ENCODE measurements at regions not wholly inside any gene's neighbourhood (a gene's known extent, or its start where the extent isn't known, plus 50 kb on each side); places are given as distances from the start of the nearest gene placed in this dataset.
"Not testable (repeated sequence)": the region's sequence is repeated elsewhere in the genome, so short reads cannot be mapped to it uniquely, and the experiment has no call there.

DNA sequence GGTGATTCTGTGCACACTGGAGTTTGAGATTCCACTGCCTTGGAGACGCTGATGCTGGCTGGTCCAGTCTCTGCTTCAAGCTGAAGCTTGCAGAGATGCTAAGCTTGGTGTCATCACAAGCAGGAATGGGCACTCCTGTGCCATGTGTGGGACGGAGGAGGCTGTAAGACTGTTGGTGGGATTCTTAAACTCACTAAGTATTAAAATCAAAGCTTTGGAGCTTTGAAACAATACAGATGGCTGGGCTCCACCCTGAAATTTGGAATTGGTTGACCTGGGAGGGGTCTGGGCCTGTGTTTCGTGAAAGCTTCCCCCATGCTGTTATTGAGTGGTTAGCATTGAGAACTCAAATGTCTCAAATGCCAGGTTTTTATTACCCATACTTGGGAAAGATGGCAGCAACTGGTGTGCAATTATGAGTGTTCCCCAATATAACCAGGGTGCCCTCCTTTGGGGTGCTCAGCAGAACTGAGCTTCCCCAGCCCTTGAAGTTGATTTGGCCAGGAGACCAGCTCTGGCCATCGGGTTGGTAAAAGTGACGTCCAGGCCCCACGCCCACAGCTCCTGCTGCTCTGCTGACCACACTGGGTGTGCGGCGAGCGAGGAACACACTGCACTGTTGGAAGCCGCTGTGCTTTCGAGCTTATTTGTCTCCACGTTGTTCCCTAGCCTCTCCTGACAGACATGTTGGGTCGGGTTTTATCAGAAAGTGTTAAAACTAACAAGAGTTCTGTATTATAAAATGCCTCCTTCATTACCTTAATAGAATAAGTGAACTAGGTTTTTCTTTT is 377.7 kb downstream of the GLRX3 start:
- Mint-ChIP-seq H3K27me3 (peaks cover 6% of the 10 kb centered on the region), H3K4me3 (no peak overlapping the region)

GRCh38 chr10:130515670-130516069 is 379.5 kb downstream of the GLRX3 start:
- no peak overlapping the region for H3K4me3 Mint-ChIP-seq
- no peaks in the 10 kb centered on the region for H3K4me1 Mint-ChIP-seq
- H3K36me3 Mint-ChIP-seq = no peaks in the 10 kb centered on the region
- H3K27me3 Mint-ChIP-seq = peaks cover 1% of the 10 kb centered on the region
- peaks cover 13% of the 10 kb centered on the region for H3K9me3 Mint-ChIP-seq
- no peak overlapping the region for H3K27ac Mint-ChIP-seq

More for the DNA sequence above, 377.7 kb downstream of the GLRX3 start:
- Mint-ChIP-seq H3K9me3 (no peaks in the 10 kb centered on the region), H3K4me1 (no peaks in the 10 kb centered on the region), H3K27ac (no peak overlapping the region), H3K36me3 (no peaks in the 10 kb centered on the region)

- Mint-ChIP-seq H3K27ac (no peak overlapping the region), H3K4me3 (no peak overlapping the region), H3K9me3 (peaks cover 13% of the 10 kb centered on the region), H3K4me1 (no peaks in the 10 kb centered on the region), H3K27me3 (peaks cover 1% of the 10 kb centered on the region), H3K36me3 (no peaks in the 10 kb centered on the region)
These were observed 380.0 kb downstream of the GLRX3 start for GRCh38 chr10:130516141-130516735.

- H3K27ac Mint-ChIP-seq, H3K27me3 Mint-ChIP-seq, H3K4me3 Mint-ChIP-seq, H3K4me1 Mint-ChIP-seq, H3K36me3 Mint-ChIP-seq: not testable (repeated sequence)
- peaks cover 13% of the 10 kb centered on the region for H3K9me3 Mint-ChIP-seq
These were observed 382.7 kb downstream of the GLRX3 start for GRCh38 chr10:130518921-130519320.

DNA sequence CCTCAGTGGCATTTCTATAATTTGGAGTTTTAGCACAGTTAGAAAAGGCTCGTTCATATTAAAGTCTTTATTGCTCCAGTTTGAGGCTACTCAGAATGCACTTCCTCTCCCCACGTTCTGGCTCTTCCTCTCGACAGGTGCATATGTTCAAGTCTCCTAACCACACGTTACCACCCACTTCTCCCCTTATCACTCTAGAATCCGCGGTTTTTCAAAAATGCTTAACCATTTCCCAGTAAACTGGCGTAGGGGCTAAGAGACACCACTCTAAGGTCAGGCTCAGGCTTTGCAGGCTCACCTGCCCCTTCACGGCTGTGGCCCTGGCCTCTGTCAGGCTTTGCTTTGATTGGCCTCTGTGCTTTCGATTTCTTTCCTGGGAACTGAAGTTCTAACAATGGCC is 383.6 kb downstream of the GLRX3 start:
- H3K27me3 Mint-ChIP-seq = peaks cover 1% of the 10 kb centered on the region
- no peaks in the 10 kb centered on the region for H3K4me1 Mint-ChIP-seq
- H3K36me3 Mint-ChIP-seq = no peaks in the 10 kb centered on the region
- H3K27ac Mint-ChIP-seq = no peak overlapping the region
- H3K9me3 Mint-ChIP-seq = peaks cover 13% of the 10 kb centered on the region
- H3K4me3 Mint-ChIP-seq = no peak overlapping the region

- H3K36me3 Mint-ChIP-seq = no peaks in the 10 kb centered on the region
- peaks cover 5% of the 10 kb centered on the region for H3K9me3 Mint-ChIP-seq
- H3K27me3 Mint-ChIP-seq = no peaks in the 10 kb centered on the region
- no peak overlapping the region for H3K4me3 Mint-ChIP-seq
- no peaks in the 10 kb centered on the region for H3K4me1 Mint-ChIP-seq
- no peak overlapping the region for H3K27ac Mint-ChIP-seq
These were observed 395.1 kb downstream of the GLRX3 start for GRCh38 chr10:130531312-130531711.

DNA sequence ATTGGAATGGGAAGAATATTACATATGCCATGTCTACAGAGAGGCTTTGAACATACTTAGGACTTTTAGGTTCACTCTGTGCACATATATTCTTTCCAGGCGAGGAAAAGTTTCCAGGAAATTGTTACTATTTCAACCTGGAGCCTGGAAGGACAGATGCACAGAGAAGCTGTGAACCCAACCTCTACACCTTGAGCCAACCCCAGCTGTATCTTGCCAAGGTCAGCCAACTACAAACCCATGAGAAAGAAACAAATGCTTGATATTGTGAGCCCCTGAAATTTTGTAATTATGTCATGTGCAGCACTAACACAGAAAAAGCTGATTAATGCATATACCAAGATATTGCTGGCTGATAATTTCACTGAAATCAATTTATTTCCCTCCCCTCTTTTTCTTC is 404.9 kb downstream of the GLRX3 start:
- Mint-ChIP-seq H3K9me3 (no peaks in the 10 kb centered on the region), H3K36me3 (no peaks in the 10 kb centered on the region), H3K4me1 (no peaks in the 10 kb centered on the region), H3K4me3 (no peak overlapping the region), H3K27ac (no peak overlapping the region), H3K27me3 (peaks cover 6% of the 10 kb centered on the region)

- H3K27me3 Mint-ChIP-seq = peaks cover 6% of the 10 kb centered on the region
- H3K4me1 Mint-ChIP-seq = no peaks in the 10 kb centered on the region
- H3K9me3 Mint-ChIP-seq = no peaks in the 10 kb centered on the region
- H3K27ac Mint-ChIP-seq = no peak overlapping the region
- H3K36me3 Mint-ChIP-seq = no peaks in the 10 kb centered on the region
- no peak overlapping the region for H3K4me3 Mint-ChIP-seq
These were observed 406.6 kb downstream of the GLRX3 start for GRCh38 chr10:130542761-130543160.

- H3K4me3 Mint-ChIP-seq = no peak overlapping the region
- peaks cover 6% of the 10 kb centered on the region for H3K27me3 Mint-ChIP-seq
- H3K4me1 Mint-ChIP-seq = no peaks in the 10 kb centered on the region
- no peaks in the 10 kb centered on the region for H3K36me3 Mint-ChIP-seq
- no peak overlapping the region for H3K27ac Mint-ChIP-seq
- no peaks in the 10 kb centered on the region for H3K9me3 Mint-ChIP-seq
These were observed 407.6 kb downstream of the GLRX3 start for GRCh38 chr10:130543794-130544193.

GRCh38 chr10:130545122-130545521 is 408.9 kb downstream of the GLRX3 start:
- Mint-ChIP-seq H3K36me3 (no peaks in the 10 kb centered on the region), H3K9me3 (no peaks in the 10 kb centered on the region), H3K27me3 (peaks cover 6% of the 10 kb centered on the region), H3K27ac (no peak overlapping the region), H3K4me3 (no peak overlapping the region), H3K4me1 (no peaks in the 10 kb centered on the region)

- no peak overlapping the region for H3K27ac Mint-ChIP-seq
- no peaks in the 10 kb centered on the region for H3K9me3 Mint-ChIP-seq
- no peaks in the 10 kb centered on the region for H3K4me1 Mint-ChIP-seq
- H3K27me3 Mint-ChIP-seq = peaks cover 6% of the 10 kb centered on the region
- no peak overlapping the region for H3K4me3 Mint-ChIP-seq
- no peaks in the 10 kb centered on the region for H3K36me3 Mint-ChIP-seq
These were observed 409.5 kb downstream of the GLRX3 start for GRCh38 chr10:130545697-130546096.

- Mint-ChIP-seq H3K4me3 (no peak overlapping the region), H3K27me3 (peaks cover 6% of the 10 kb centered on the region), H3K9me3 (no peaks in the 10 kb centered on the region), H3K4me1 (no peaks in the 10 kb centered on the region), H3K27ac (no peak overlapping the region), H3K36me3 (no peaks in the 10 kb centered on the region)
These were observed 410.6 kb downstream of the GLRX3 start for GRCh38 chr10:130546841-130547240.

GRCh38 chr10:130547368-130547767 is 411.2 kb downstream of the GLRX3 start:
- no peak overlapping the region for H3K4me3 Mint-ChIP-seq
- H3K27ac Mint-ChIP-seq = no peak overlapping the region
- no peaks in the 10 kb centered on the region for H3K36me3 Mint-ChIP-seq
- no peaks in the 10 kb centered on the region for H3K4me1 Mint-ChIP-seq
- peaks cover 6% of the 10 kb centered on the region for H3K27me3 Mint-ChIP-seq
- no peaks in the 10 kb centered on the region for H3K9me3 Mint-ChIP-seq

DNA sequence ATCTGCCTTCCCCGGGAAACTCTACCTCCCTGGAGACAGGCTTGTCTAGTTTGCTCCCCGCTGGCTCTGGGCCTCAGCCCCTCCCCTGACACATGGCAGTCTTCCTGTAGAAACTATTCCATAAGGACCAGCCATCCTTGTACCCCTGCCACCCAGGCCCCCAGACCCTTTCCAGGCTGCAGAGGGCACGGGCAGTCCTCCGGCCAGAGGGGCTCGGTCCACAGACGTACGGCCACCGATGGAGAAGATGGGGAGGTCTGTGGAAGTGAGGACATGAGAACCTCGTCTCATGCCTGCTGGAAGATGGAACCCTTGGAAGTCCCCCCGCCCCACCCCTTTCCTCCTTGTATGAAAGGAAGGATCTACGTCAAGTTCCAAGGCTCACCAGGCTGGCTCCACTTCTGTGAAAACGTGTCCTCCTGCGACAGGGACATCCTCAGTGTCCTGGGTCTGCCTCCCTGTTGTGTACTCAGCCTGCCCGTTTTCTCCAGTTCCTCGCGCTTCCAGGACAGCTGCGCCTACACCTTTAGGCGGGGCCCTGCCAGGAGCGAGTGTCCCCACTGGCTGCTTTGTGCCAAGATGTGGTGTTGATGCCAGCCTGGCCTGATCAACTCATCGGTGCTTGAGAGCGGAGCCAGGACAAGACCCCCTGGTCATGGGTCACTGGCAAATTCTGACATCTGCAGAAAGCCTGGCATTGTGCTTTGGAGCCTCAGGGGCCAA is 414.9 kb downstream of the GLRX3 start:
- H3K27me3 Mint-ChIP-seq = no peaks in the 10 kb centered on the region
- no peaks in the 10 kb centered on the region for H3K9me3 Mint-ChIP-seq
- no peak overlapping the region for H3K4me3 Mint-ChIP-seq
- no peak overlapping the region for H3K27ac Mint-ChIP-seq
- H3K36me3 Mint-ChIP-seq = no peaks in the 10 kb centered on the region
- no peaks in the 10 kb centered on the region for H3K4me1 Mint-ChIP-seq

GRCh38 chr10:130551676-130552075 is 415.5 kb downstream of the GLRX3 start:
- H3K27me3 Mint-ChIP-seq = no peaks in the 10 kb centered on the region
- no peak overlapping the region for H3K27ac Mint-ChIP-seq

GRCh38 chr10:130553826-130554225 is 417.6 kb downstream of the GLRX3 start:
- H3K27me3 Mint-ChIP-seq = no peaks in the 10 kb centered on the region
- no peaks in the 10 kb centered on the region for H3K4me1 Mint-ChIP-seq
- no peaks in the 10 kb centered on the region for H3K36me3 Mint-ChIP-seq
- no peaks in the 10 kb centered on the region for H3K9me3 Mint-ChIP-seq
- no peak overlapping the region for H3K4me3 Mint-ChIP-seq
- H3K27ac Mint-ChIP-seq = no peak overlapping the region

More at GRCh38 chr10:130551676-130552075, 415.5 kb downstream of the GLRX3 start:
- H3K9me3 Mint-ChIP-seq = no peaks in the 10 kb centered on the region
- H3K36me3 Mint-ChIP-seq = no peaks in the 10 kb centered on the region
- no peak overlapping the region for H3K4me3 Mint-ChIP-seq
- H3K4me1 Mint-ChIP-seq = no peaks in the 10 kb centered on the region

Data from activated naive CD4-positive, alpha-beta T cell treated with anti-CD3 and anti-CD28 coated beads, Interleukin-2, amount 50 U/mL, for 24 hours (primary cell).